Urothelium cell line (cell line): ENCODE measurements at regions not wholly inside any gene's neighbourhood (a gene's known extent, or its start where the extent isn't known, plus 50 kb on each side); places are given as distances from the start of the nearest gene placed in this dataset.

Source experiments
- DNase-seq: peaks from one replicate; pipeline ENCODE4 v3.0.0; 2011; ENCODE audit warnings: low spot score, mixed read lengths
- FAIRE-seq: peaks from 2 replicates; lab custom pipeline; 2011; peaks lifted over from hg19 to GRCh38; lab: Jason Lieb, UNC

GRCh38 chr7:41834805-41835694, 132.2 kb upstream of the INHBA start:
- no peak for FAIRE-seq
- DNase-seq = no peak

- FAIRE-seq = peak; percentile 30
Observed at GRCh38 chr7:41832941-41833340, 130.1 kb upstream of the INHBA start.

GRCh38 chr7:41830271-41830670, 127.4 kb upstream of the INHBA start:
- DNase-seq (no peak), FAIRE-seq (no peak)

More at GRCh38 chr7:41832941-41833340, 130.1 kb upstream of the INHBA start:
- DNase-seq = no peak

- DNase-seq = no peak
- no peak for FAIRE-seq
Observed at GRCh38 chr7:41828911-41829310, 126.0 kb upstream of the INHBA start.

- no peak for DNase-seq
- FAIRE-seq = peak; percentile 78
Observed at GRCh38 chr7:41826641-41827040, 123.8 kb upstream of the INHBA start.

GRCh38 chr7:41825927-41826480, 123.1 kb upstream of the INHBA start:
- FAIRE-seq = no peak

GRCh38 chr7:41824284-41824683, 121.4 kb upstream of the INHBA start:
- FAIRE-seq (no peak), DNase-seq (no peak)

More at GRCh38 chr7:41825927-41826480, 123.1 kb upstream of the INHBA start:
- peak; percentile 35 for DNase-seq

- FAIRE-seq = no peak
- no peak for DNase-seq
Observed at GRCh38 chr7:41822259-41822817, 119.4 kb upstream of the INHBA start.

- no peak for FAIRE-seq
- DNase-seq = no peak
Observed at GRCh38 chr7:41821521-41822213, 118.8 kb upstream of the INHBA start.

- DNase-seq = no peak
- no peak for FAIRE-seq
Observed at GRCh38 chr7:41820111-41820671, 117.3 kb upstream of the INHBA start.

GRCh38 chr7:41819645-41820044, 116.8 kb upstream of the INHBA start:
- FAIRE-seq (no peak), DNase-seq (no peak)

GRCh38 chr7:41818765-41819398, 116.0 kb upstream of the INHBA start:
- no peak for FAIRE-seq
- DNase-seq = no peak

- peak; percentile 57 for DNase-seq
Observed at GRCh38 chr7:41817386-41817785, 114.5 kb upstream of the INHBA start.

GRCh38 chr7:41816111-41816510, 113.2 kb upstream of the INHBA start:
- DNase-seq (no peak), FAIRE-seq (no peak)

More at GRCh38 chr7:41817386-41817785, 114.5 kb upstream of the INHBA start:
- no peak for FAIRE-seq

GRCh38 chr7:41814888-41815287, 112.0 kb upstream of the INHBA start:
- FAIRE-seq = no peak
- DNase-seq = no peak

- DNase-seq (no peak), FAIRE-seq (no peak)
Observed at GRCh38 chr7:41813286-41813685, 110.4 kb upstream of the INHBA start.

GRCh38 chr7:41811941-41812340, 109.1 kb upstream of the INHBA start:
- FAIRE-seq = no peak

GRCh38 chr7:41809940-41810576, 107.2 kb upstream of the INHBA start:
- peak; percentile 66 for FAIRE-seq
- DNase-seq = no peak

More at GRCh38 chr7:41811941-41812340, 109.1 kb upstream of the INHBA start:
- no peak for DNase-seq

- no peak for FAIRE-seq
- no peak for DNase-seq
Observed at GRCh38 chr7:41809529-41809939, 106.6 kb upstream of the INHBA start.

GRCh38 chr7:41809116-41809515, 106.2 kb upstream of the INHBA start:
- DNase-seq = no peak
- no peak for FAIRE-seq
